Adrenal gland (tissue), 9 donors: ENCODE measurements at regions not wholly inside any gene's neighbourhood (a gene's known extent, or its start where the extent isn't known, plus 50 kb on each side); places are given as distances from the start of the nearest gene placed in this dataset.

Experiments
- DNase-seq, 7 donors: peaks; one replicate each; pipeline ENCODE4 v3.0.0-alpha.2; 2019 to 2020
- H3K27ac ChIP-seq, 5 donors: fragments of 200-600 bp; sonication (generic) in 4 of 5; 1 replicate in 3 of 5; 2 replicates in 2 of 5; pipeline versions ENCODE4 v1.5.1 to v1.8.0; 2016 to 2020; ENCODE audit warnings: mild to moderate bottlenecking in 1 of 5
- H3K27me3 ChIP-seq: fragments of 200-600 bp; 2 replicates; pipeline ENCODE4 v1.8.0; 2021
- H3K36me3 ChIP-seq, 2 donors: fragments of 200-600 bp; replicated peaks in 1 of 2; 1 replicate in 1 of 2; 2 replicates in 1 of 2; pipeline versions ENCODE4 v1.5.1 to v1.8.0; 2018 to 2022
- H3K4me1 ChIP-seq, 2 donors: fragments of 200-600 bp; replicated peaks in 1 of 2; 1 replicate in 1 of 2; 2 replicates in 1 of 2; pipeline versions ENCODE4 v1.5.1 to v1.8.0; 2018 to 2021
- H3K4me3 ChIP-seq, 4 donors: fragments of 200-600 bp; sonication (generic) in 3 of 4; one replicate each; pipeline ENCODE4 v1.5.1; 2016 to 2018
- H3K9me3 ChIP-seq, 3 donors: fragments of 200-600 bp; sonication (generic) in 1 of 3; replicated peaks in 1 of 3; 1 replicate in 2 of 3; 2 replicates in 1 of 3; pipeline versions ENCODE4 v1.5.1 to v1.8.0; 2016 to 2021
- CTCF ChIP-seq, 6 experiments: fragments of 450-650 bp in 4 of 6; fragments of 200-600 bp in 2 of 6; sonication (generic) in 1 of 6; IDR thresholded peaks; 1 replicate in 5 of 6; 2 replicates in 1 of 6; pipeline versions ENCODE4 v1.5.1 to v1.8.0; 2016 to 2021; ENCODE audit warnings: antibody characterized with exemption in 6 of 6, mild to moderate bottlenecking in 2 of 6, moderate library complexity in 1 of 6
- POLR2A ChIP-seq, 2 donors: fragments of 450-650 bp; IDR thresholded peaks; one replicate each; pipeline ENCODE4 v1.6.1; 2017; ENCODE audit warnings: antibody characterized with exemption in 2 of 2, mild to moderate bottlenecking in 2 of 2, moderate library complexity in 1 of 2
- WGBS, 4 donors: extraction: QIAGEN DNeasy Blood & Tissue Kit in 2 of 4; methylation state at CpG; one replicate each; pipeline versions ENCODE4 v1.1.5 to v1.1.7; 2013 to 2017; 5-methylcytosine and 5-hydroxymethylcytosine counted together
- intact Hi-C, 2 donors: fragments of 100-400 bp; cut with DNase I; formaldehyde crosslinking; loops; one replicate each; pipeline versions ENCODE4 v1.14.1 to v1.15.0; 2022 to 2023
- donor health status: healthy with polysubstance abuse.
- donor health status: Bipolar disorder and iron deficiency.
- donor health status: DM: yes; HTN: yes; CAD: no.
- donor health status: DM: no; HTN: no; CAD: no.
- donor health status: DM: no; HTN: no; CAD: no.

- no peaks in the 10 kb centered on the region for H3K36me3 ChIP-seq
- intact Hi-C loops: no loop called here
- peak in 1 of 7 donors; percentile 1 for DNase-seq
- no peak overlapping the region for H3K4me3 ChIP-seq
- WGBS, 4 donors: 34 to 40% (median 39%) methylated on average over 6 of the region's 6 CpGs
- TF ChIP-seq CTCF (IDR thresholded peaks at IDR 0.05): no peak
- no peak for TF ChIP-seq POLR2A (IDR thresholded peaks at IDR 0.05)
- no peaks in the 10 kb centered on the region for H3K4me1 ChIP-seq
- peak overlapping the region in 2 of 5 donors; percentile 11 to 43 for H3K27ac ChIP-seq
- H3K9me3 ChIP-seq: no peaks in the 10 kb centered on the region
- no peaks in the 10 kb centered on the region for H3K27me3 ChIP-seq
These were observed 145.5 kb upstream of the CELF2 start for GRCh38 chr10:10872035-10872673.

DNA sequence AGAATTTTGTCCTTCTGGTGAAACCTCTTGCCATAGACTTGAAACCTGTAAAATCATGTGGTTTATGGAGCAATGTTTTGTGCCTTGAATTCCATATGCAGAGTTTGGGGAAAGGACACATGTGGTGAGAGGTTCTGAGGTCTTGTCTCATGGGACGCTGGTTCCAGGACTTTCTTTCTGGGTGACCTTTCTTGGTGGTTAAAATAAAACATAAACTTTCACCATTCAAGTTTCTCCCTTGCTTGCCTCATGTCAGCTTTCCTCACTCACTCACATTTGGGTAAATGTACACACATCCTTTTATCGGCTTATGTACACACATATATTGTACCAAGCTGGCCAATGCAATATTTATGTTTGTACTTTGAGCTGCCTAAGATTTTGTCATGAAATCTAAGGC lies 144.9 kb upstream of the CELF2 start:
- DNase-seq: no peak
- no peaks in the 10 kb centered on the region for H3K4me1 ChIP-seq
- no peak overlapping the region for H3K27ac ChIP-seq
- intact Hi-C loops: no loop called here
- TF ChIP-seq POLR2A (IDR thresholded peaks at IDR 0.05) (no peak), CTCF (IDR thresholded peaks at IDR 0.05) (no peak)
- H3K36me3 ChIP-seq: no peaks in the 10 kb centered on the region
- no peaks in the 10 kb centered on the region for H3K9me3 ChIP-seq
- no peak overlapping the region for H3K4me3 ChIP-seq
- no peaks in the 10 kb centered on the region for H3K27me3 ChIP-seq
- 72 to 81% (median 76%) methylated on average over 2 of the region's 2 CpGs for WGBS, 4 donors

- Histone ChIP-seq H3K27me3 (no peaks in the 10 kb centered on the region), H3K4me1 (no peaks in the 10 kb centered on the region), H3K9me3 (no peaks in the 10 kb centered on the region), H3K27ac (no peak overlapping the region), H3K36me3 (no peaks in the 10 kb centered on the region), H3K4me3 (no peak overlapping the region)
- intact Hi-C loops: no loop called here
- DNase-seq: no peak
- TF ChIP-seq CTCF (IDR thresholded peaks at IDR 0.05) (no peak), POLR2A (IDR thresholded peaks at IDR 0.05) (no peak)
- WGBS, 4 donors: 51 to 63% (median 60%) methylated on average over 4 of the region's 4 CpGs
These were observed 144.4 kb upstream of the CELF2 start for GRCh38 chr10:10873289-10873688.

- no peaks in the 10 kb centered on the region for H3K4me1 ChIP-seq
- WGBS, 4 donors: 83 to 87% (median 85%) methylated on average over 2 to 3 of the region's 3 CpGs
- H3K4me3 ChIP-seq: no peak overlapping the region
- no peaks in the 10 kb centered on the region for H3K27me3 ChIP-seq
- H3K36me3 ChIP-seq: no peaks in the 10 kb centered on the region
- no peak for DNase-seq
- H3K9me3 ChIP-seq: no peaks in the 10 kb centered on the region
- no peak overlapping the region for H3K27ac ChIP-seq
- intact Hi-C loops: no loop called here
- TF ChIP-seq POLR2A (IDR thresholded peaks at IDR 0.05) (no peak), CTCF (IDR thresholded peaks at IDR 0.05) (no peak)
These were observed 143.8 kb upstream of the CELF2 start for GRCh38 chr10:10873915-10874314.
